ENCODE measurements at regions not wholly inside any gene's neighbourhood (a gene's known extent, or its start where the extent isn't known, plus 50 kb on each side); places are given as distances from the start of the nearest gene placed in this dataset.
"Not testable (repeated sequence)": the region's sequence is repeated elsewhere in the genome, so short reads cannot be mapped to it uniquely, and the experiment has no call there.

- Histone ChIP-seq H3K27me3 (no peaks in the 10 kb centered on the region), H3K4me1 (peaks cover 0 to 12% (median 5%) of the 10 kb centered on the region in 4 donors), H3K36me3 (no peaks in the 10 kb centered on the region), H3K27ac (no peak overlapping the region), H3K4me3 (no peak overlapping the region), H3K9me3 (no peaks in the 10 kb centered on the region)
- in situ Hi-C loops (cut with MboI; ENCODE audit: low pct_ligation_motif_present in 1 of 4, low pct_unique_long_range_greater_than_20kb in 1 of 4, low sequenced_read_pairs in 3 of 4): no loop called here
- no peak for DNase-seq
- intact Hi-C loops (cut with DNase I; ENCODE audit: low total_unique reads): no loop called here
- TF ChIP-seq POLR2AphosphoS5 (IDR thresholded peaks at IDR 0.05): no peak
- no peak for TF ChIP-seq CTCF (IDR thresholded peaks at IDR 0.05)
- TF ChIP-seq POLR2A (IDR thresholded peaks at IDR 0.05): no peak
- TF ChIP-seq EP300 (IDR thresholded peaks at IDR 0.05; ENCODE audit: low read depth): no peak
- 94% methylated on average over 1 of the region's 1 CpG; no CpG with 5 or more reads in 1 of the 2 donors for WGBS, 2 donors (ENCODE audit: low coverage in 1 of 2)
Observed at GRCh38 chr5:124825983-124826337, 79.5 kb upstream of the ZNF608 start.

GRCh38 chr5:124828731-124829234 is 82.3 kb upstream of the ZNF608 start:
- Histone ChIP-seq H3K36me3 (no peaks in the 10 kb centered on the region), H3K9me3 (peaks cover 0 to 3% of the 10 kb centered on the region in 2 donors), H3K27me3 (no peaks in the 10 kb centered on the region), H3K4me1 (peaks cover 0 to 9% (median 2%) of the 10 kb centered on the region in 4 donors), H3K4me3 (no peak overlapping the region), H3K27ac (no peak overlapping the region)
- 73 to 80% methylated on average over 2 of the region's 2 CpGs for WGBS, 2 donors (ENCODE audit: low coverage in 1 of 2)
- intact Hi-C loops (cut with DNase I; ENCODE audit: low total_unique reads): no loop called here
- in situ Hi-C loops (cut with MboI; ENCODE audit: low pct_ligation_motif_present in 1 of 4, low pct_unique_long_range_greater_than_20kb in 1 of 4, low sequenced_read_pairs in 3 of 4): no loop called here
- no peak for DNase-seq
- TF ChIP-seq EP300 (IDR thresholded peaks at IDR 0.05; ENCODE audit: low read depth) (no peak), POLR2A (IDR thresholded peaks at IDR 0.05) (no peak), CTCF (IDR thresholded peaks at IDR 0.05) (no peak), POLR2AphosphoS5 (IDR thresholded peaks at IDR 0.05) (no peak)

DNA sequence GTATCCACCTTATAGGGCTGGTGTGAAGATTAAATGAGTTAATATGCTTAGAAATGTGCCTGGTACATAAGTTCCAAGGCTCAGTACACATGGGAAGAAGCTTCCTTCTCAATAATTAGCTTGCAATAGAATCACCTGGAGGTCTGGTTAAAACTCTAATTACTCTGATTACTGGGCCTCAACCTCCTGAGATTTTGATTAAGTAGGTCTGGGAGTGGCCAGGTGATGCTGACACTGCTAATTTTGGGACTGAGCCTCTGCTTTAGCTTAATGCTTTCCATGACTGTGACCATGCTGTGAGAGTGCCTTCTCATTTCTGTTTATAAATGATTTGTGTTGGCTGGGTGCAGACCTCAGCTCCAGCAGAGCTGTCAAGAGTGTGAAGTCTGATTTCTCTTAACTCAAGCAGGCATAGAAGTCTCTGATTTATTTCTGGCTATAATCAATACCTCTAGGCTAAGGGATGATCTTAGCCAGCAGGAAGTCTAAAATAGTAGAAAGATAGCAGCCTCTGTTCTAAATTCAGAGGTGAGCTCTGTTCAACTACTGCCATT is 85.3 kb upstream of the ZNF608 start:
- DNase-seq: no peak
- peaks cover 0 to 3% of the 10 kb centered on the region in 2 donors for H3K9me3 ChIP-seq
- no peak overlapping the region for H3K4me3 ChIP-seq
- TF ChIP-seq POLR2A (IDR thresholded peaks at IDR 0.05) (no peak), POLR2AphosphoS5 (IDR thresholded peaks at IDR 0.05) (no peak), CTCF (IDR thresholded peaks at IDR 0.05) (no peak), EP300 (IDR thresholded peaks at IDR 0.05; ENCODE audit: low read depth) (no peak)
- H3K36me3 ChIP-seq: no peaks in the 10 kb centered on the region
- H3K27ac ChIP-seq: no peak overlapping the region
- in situ Hi-C loops (cut with MboI; ENCODE audit: low pct_ligation_motif_present in 1 of 4, low pct_unique_long_range_greater_than_20kb in 1 of 4, low sequenced_read_pairs in 3 of 4) (no loop called here), intact Hi-C loops (cut with DNase I; ENCODE audit: low total_unique reads) (loop anchor here (10.0 kb wide), 1 partner anchor 57 kb away; no protein-coding TSS in a partner anchor)
- H3K4me1 ChIP-seq: no peaks in the 10 kb centered on the region
- H3K27me3 ChIP-seq: no peaks in the 10 kb centered on the region

DNA sequence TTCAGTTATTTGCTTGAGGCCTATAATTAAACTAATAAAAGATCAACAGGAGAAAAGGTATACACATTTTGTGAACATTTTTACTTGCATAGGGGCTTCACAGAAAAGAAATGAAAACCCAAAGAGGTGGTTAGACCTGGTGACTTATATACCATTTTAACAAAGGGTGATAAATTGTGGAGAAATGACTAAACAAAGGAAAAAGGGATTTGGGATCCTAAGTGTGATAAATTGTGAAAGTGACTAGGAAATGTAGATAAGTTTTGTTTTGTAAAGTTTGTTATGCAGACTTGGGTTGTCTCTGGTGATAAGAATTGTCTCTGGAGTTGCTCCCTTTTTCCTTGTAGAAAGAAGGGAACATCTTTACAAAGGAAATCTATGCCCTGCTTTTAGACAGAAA is 86.1 kb upstream of the ZNF608 start:
- Histone ChIP-seq H3K4me3 (no peak overlapping the region), H3K27me3 (no peaks in the 10 kb centered on the region), H3K4me1 (no peaks in the 10 kb centered on the region), H3K9me3 (peaks cover 0 to 3% of the 10 kb centered on the region in 2 donors), H3K36me3 (no peaks in the 10 kb centered on the region), H3K27ac (no peak overlapping the region)
- no peak for TF ChIP-seq EP300 (IDR thresholded peaks at IDR 0.05; ENCODE audit: low read depth)
- TF ChIP-seq CTCF (IDR thresholded peaks at IDR 0.05): no peak
- TF ChIP-seq POLR2A (IDR thresholded peaks at IDR 0.05): no peak
- TF ChIP-seq POLR2AphosphoS5 (IDR thresholded peaks at IDR 0.05): no peak
- DNase-seq: no peak
- in situ Hi-C loops (cut with MboI; ENCODE audit: low pct_ligation_motif_present in 1 of 4, low pct_unique_long_range_greater_than_20kb in 1 of 4, low sequenced_read_pairs in 3 of 4) (no loop called here), intact Hi-C loops (cut with DNase I; ENCODE audit: low total_unique reads) (loop anchor here (10.0 kb wide), 1 partner anchor 58 kb away; no protein-coding TSS in a partner anchor)

DNA sequence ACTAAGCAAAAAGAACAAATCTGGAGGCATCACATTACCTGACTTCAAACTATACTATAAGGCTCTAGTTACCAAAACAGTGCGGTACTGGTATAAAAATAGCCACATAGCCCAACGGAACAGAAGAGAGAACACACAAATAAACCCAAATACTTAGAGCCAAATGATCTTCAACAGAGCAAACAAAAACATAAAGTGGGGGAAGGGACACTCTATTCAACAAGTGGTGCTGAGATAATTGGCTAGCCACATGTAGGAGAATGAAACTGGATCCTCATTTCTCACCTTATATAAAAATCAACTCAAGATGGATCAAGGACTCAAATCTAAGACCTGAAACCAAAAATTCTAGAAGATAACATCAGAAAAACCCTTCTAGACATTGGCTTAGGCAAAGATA is 89.9 kb upstream of the ZNF608 start:
- H3K9me3 ChIP-seq; DNase-seq; in situ Hi-C loops (cut with MboI; ENCODE audit: low pct_ligation_motif_present in 1 of 4, low pct_unique_long_range_greater_than_20kb in 1 of 4, low sequenced_read_pairs in 3 of 4); H3K27me3 ChIP-seq; H3K4me1 ChIP-seq; H3K27ac ChIP-seq; H3K36me3 ChIP-seq; H3K4me3 ChIP-seq: not testable (repeated sequence)
- intact Hi-C loops (cut with DNase I; ENCODE audit: low total_unique reads): loop anchor here (10.0 kb wide), 1 partner anchor 62 kb away; no protein-coding TSS in a partner anchor
- 88 to 92% methylated on average over 2 of the region's 2 CpGs for WGBS, 2 donors (ENCODE audit: low coverage in 1 of 2)
